Keratinocyte (primary cell): ENCODE measurements at regions not wholly inside any gene's neighbourhood (a gene's known extent, or its start where the extent isn't known, plus 50 kb on each side); places are given as distances from the start of the nearest gene placed in this dataset.

Source experiments
- CTCF ChIP-seq, 3 experiments: IDR thresholded peaks in 1 of 3; conservative IDR thresholded peaks in 1 of 3; optimal IDR thresholded peaks in 1 of 3; 2 replicates in 2 of 3; 3 replicates in 1 of 3; pipeline versions ENCODE3 to v1.5.1; 2011; ENCODE audit warnings: low read length in 3 of 3, mild to moderate bottlenecking in 3 of 3, moderate library complexity in 2 of 3, control low read depth in 1 of 3, inconsistent platforms in 1 of 3; ENCODE audit not compliant: insufficient read depth in 2 of 3; ENCODE audit errors: extremely low read depth in 1 of 3
- EZH2 ChIP-seq: IDR thresholded peaks from one replicate; pipeline ENCODE4 v1.6.1; 2012; ENCODE audit warnings: inconsistent platforms, mild to moderate bottlenecking, low read length, moderate library complexity

- TF ChIP-seq CTCF (optimal IDR thresholded peaks at IDR 0.05 in 1 of 3, IDR thresholded peaks at IDR 0.05 in 1 of 3, conservative IDR thresholded peaks at IDR 0.05 in 1 of 3; ENCODE audit: extremely low read depth in 1 of 3, insufficient read depth in 2 of 3, low read length in 3 of 3): no peak
- no peak for TF ChIP-seq EZH2
Measured at GRCh38 chr13:78183732-78184131, 265.1 kb upstream of the EDNRB start.
